HG03097 (cell line): ENCODE measurements at regions not wholly inside any gene's neighbourhood (a gene's known extent, or its start where the extent isn't known, plus 50 kb on each side); places are given as distances from the start of the nearest gene placed in this dataset.
"Not testable (repeated sequence)": the region's sequence is repeated elsewhere in the genome, so short reads cannot be mapped to it uniquely, and the experiment has no call there.

Experiments used
- ATAC-seq: cut with Tn5 transposase; IDR thresholded peaks from one replicate; pipeline ENCODE4 v1.9.1; 2021; ENCODE audit not compliant: unreplicated experiment, low FRiP score

- ATAC-seq, result no peak
These were observed 179.2 kb downstream of the PRL start for GRCh38 chr6:22117631-22118030.

- no peak for ATAC-seq
These were observed 177.3 kb downstream of the PRL start for GRCh38 chr6:22119500-22119899.

- no peak for ATAC-seq
These were observed 172.1 kb downstream of the PRL start for GRCh38 chr6:22124756-22125155.

- ATAC-seq, result no peak
These were observed 169.9 kb downstream of the PRL start for GRCh38 chr6:22126910-22127309.

- no peak for ATAC-seq
These were observed 167.1 kb downstream of the PRL start for GRCh38 chr6:22129751-22130150.

GRCh38 chr6:22132656-22133055 lies 164.2 kb downstream of the PRL start:
- ATAC-seq, result no peak

- ATAC-seq, result no peak
These were observed 163.5 kb downstream of the PRL start for GRCh38 chr6:22133357-22133756.

GRCh38 chr6:22134308-22134707 lies 162.5 kb downstream of the PRL start:
- ATAC-seq, result no peak

- ATAC-seq, result no peak
These were observed 161.4 kb downstream of the PRL start for GRCh38 chr6:22135395-22135794.

- not testable (repeated sequence) for ATAC-seq
These were observed 156.1 kb downstream of the PRL start for GRCh38 chr6:22140736-22141135.

GRCh38 chr6:22141241-22141745 lies 155.5 kb downstream of the PRL start:
- ATAC-seq, result no peak

- ATAC-seq, result no peak
These were observed 154.0 kb downstream of the PRL start for GRCh38 chr6:22142856-22143255.

GRCh38 chr6:22145376-22145775 lies 151.5 kb downstream of the PRL start:
- no peak for ATAC-seq

GRCh38 chr6:22145823-22146677 lies 150.8 kb downstream of the PRL start:
- ATAC-seq, result no peak

GRCh38 chr6:22146678-22146930 lies 150.2 kb downstream of the PRL start:
- no peak for ATAC-seq

- no peak for ATAC-seq
These were observed 149.7 kb downstream of the PRL start for GRCh38 chr6:22146931-22147701.

- ATAC-seq, result no peak
These were observed 148.7 kb downstream of the PRL start for GRCh38 chr6:22147921-22148776.

GRCh38 chr6:22149096-22149495 lies 147.7 kb downstream of the PRL start:
- no peak for ATAC-seq

GRCh38 chr6:22149501-22150367 lies 147.1 kb downstream of the PRL start:
- ATAC-seq, result no peak
